GM18511 (cell line): ENCODE measurements at regions not wholly inside any gene's neighbourhood (a gene's known extent, or its start where the extent isn't known, plus 50 kb on each side); places are given as distances from the start of the nearest gene placed in this dataset.
A peak's percentile ranks its signal among the peaks of the same experiment; 100 is the strongest.

Source experiments
- ATAC-seq: cut with Tn5 transposase; IDR thresholded peaks from one replicate; pipeline ENCODE4 v1.9.1; 2021; ENCODE audit warnings: mild to moderate bottlenecking, moderate library complexity; ENCODE audit not compliant: unreplicated experiment

- no peak for ATAC-seq
These were observed 402.6 kb downstream of the TTLL7 start for GRCh38 chr1:83596331-83596730.

- ATAC-seq, result no peak
These were observed 405.9 kb downstream of the TTLL7 start for GRCh38 chr1:83593073-83593472.

GRCh38 chr1:83588140-83588539, 410.8 kb downstream of the TTLL7 start:
- no peak for ATAC-seq

- no peak for ATAC-seq
These were observed 415.4 kb downstream of the TTLL7 start for GRCh38 chr1:83583351-83584014.

- no peak for ATAC-seq
These were observed 417.2 kb downstream of the TTLL7 start for GRCh38 chr1:83581747-83582146.

GRCh38 chr1:83574791-83575190, 424.1 kb downstream of the TTLL7 start:
- ATAC-seq, result no peak

GRCh38 chr1:83573776-83574175, 425.2 kb downstream of the TTLL7 start:
- ATAC-seq, result no peak

- ATAC-seq, result no peak
These were observed 427.4 kb downstream of the TTLL7 start for GRCh38 chr1:83571536-83571935.

- no peak for ATAC-seq
These were observed 437.6 kb downstream of the TTLL7 start for GRCh38 chr1:83561346-83561745.

GRCh38 chr1:83559129-83559840, 439.6 kb downstream of the TTLL7 start:
- peak; percentile 48 for ATAC-seq

- no peak for ATAC-seq
These were observed 443.1 kb downstream of the TTLL7 start for GRCh38 chr1:83555871-83556270.

- no peak for ATAC-seq
These were observed 444.8 kb downstream of the TTLL7 start for GRCh38 chr1:83554174-83554573.

- ATAC-seq, result no peak
These were observed 446.1 kb downstream of the TTLL7 start for GRCh38 chr1:83552820-83553219.

- no peak for ATAC-seq
These were observed 450.6 kb downstream of the TTLL7 start for GRCh38 chr1:83548311-83548710.

- no peak for ATAC-seq
These were observed 451.0 kb downstream of the TTLL7 start for GRCh38 chr1:83547901-83548300.

GRCh38 chr1:83546874-83547273, 452.1 kb downstream of the TTLL7 start:
- ATAC-seq, result no peak

GRCh38 chr1:83545066-83545862, 453.7 kb downstream of the TTLL7 start:
- ATAC-seq, result no peak

- ATAC-seq, result no peak
These were observed 455.5 kb downstream of the TTLL7 start for GRCh38 chr1:83543222-83543973.

- no peak for ATAC-seq
These were observed 467.2 kb downstream of the TTLL7 start for GRCh38 chr1:83531521-83532309.

GRCh38 chr1:83530506-83530905, 468.4 kb downstream of the TTLL7 start:
- no peak for ATAC-seq
